K562 (cell line): ENCODE measurements at regions not wholly inside any gene's neighbourhood (a gene's known extent, or its start where the extent isn't known, plus 50 kb on each side); places are given as distances from the start of the nearest gene placed in this dataset.

Experiments
- ATAC-seq: fragments of 200-7000 bp; cut with Tn5 transposase; 3 replicates; pipeline ENCODE4 v1.9.1; 2020; ENCODE audit warnings: moderate library complexity
- BruUV-seq: library from RNA; stranded (reverse); fragments of 400-500 nt; replicated peaks from 2 replicates; lab custom pipeline; 2021; lab: Mats Ljungman, UMichigan
- CTCF ChIA-PET: fragments of 300-600 bp; formaldehyde crosslinking; extraction: SDS; loops from one replicate; lab custom pipeline; 2021; ENCODE audit warnings: low intra/inter-chr PET ratio; lab: Yijun Ruan, JAX
- POLR2A ChIA-PET: fragments of 300-600, 350-650 bp; sonication (Branson Sonifier 250); formaldehyde crosslinking; extraction: SDS; loops from one replicate; lab custom pipeline; 2021; ENCODE audit warnings: antibody characterized with exemption, inconsistent platforms; lab: Yijun Ruan, JAX
- DNase-seq, 4 experiments: peaks; one replicate each; pipeline versions ENCODE4 v3.0.0 to v3.0.0-alpha.2; 2011 to 2018; ENCODE audit warnings: low spot score in 3 of 4, mixed read lengths in 3 of 4; ENCODE audit errors: extremely low read depth in 1 of 4
- FAIRE-seq: peaks from 2 replicates; lab custom pipeline; 2011; peaks lifted over from hg19 to GRCh38; lab: Jason Lieb, UNC
- H2AFZ ChIP-seq: 2 replicates; pipeline ENCODE4 v1.6.0; 2011; ENCODE audit warnings: low read depth, low read length, control low read depth, inconsistent platforms
- H3K27ac ChIP-seq: fragments of 200-600 bp; 3 replicates; pipeline ENCODE4 v1.8.0; 2011; ENCODE audit warnings: low read depth, mild to moderate bottlenecking, control low read depth, inconsistent platforms, low read length, moderate library complexity, mixed read lengths; ENCODE audit errors: extremely low read depth
- H3K27me3 ChIP-seq, 2 experiments: fragments of 300-600 bp in 1 of 2; 2 replicates in 1 of 2; 3 replicates in 1 of 2; pipeline versions ENCODE4 v1.6.0 to v1.8.0; 2011; ENCODE audit warnings: inconsistent platforms in 2 of 2, low read length in 2 of 2, mild to moderate bottlenecking in 1 of 2, mixed read lengths in 1 of 2, moderate library complexity in 1 of 2; ENCODE audit not compliant: control insufficient read depth in 2 of 2, insufficient read depth in 2 of 2
- H3K36me3 ChIP-seq: fragments of 300-600 bp; 3 replicates; pipeline ENCODE4 v1.8.0; 2011; ENCODE audit warnings: mild to moderate bottlenecking, low read length, inconsistent platforms; ENCODE audit not compliant: control insufficient read depth, insufficient read depth
- H3K4me1 ChIP-seq, 2 experiments: fragments of 200-600 bp in 1 of 2; replicated peaks in 1 of 2; 2 replicates in 1 of 2; 3 replicates in 1 of 2; pipeline versions ENCODE4 v1.5.1 to v1.8.0; 2011; ENCODE audit warnings: inconsistent platforms in 2 of 2, low read length in 2 of 2, mild to moderate bottlenecking in 1 of 2, mixed read lengths in 1 of 2, moderate library complexity in 1 of 2; ENCODE audit not compliant: control insufficient read depth in 2 of 2, insufficient read depth in 2 of 2
- H3K4me2 ChIP-seq: 2 replicates; pipeline ENCODE4 v1.6.1; 2011; ENCODE audit warnings: low read length, control low read depth, inconsistent platforms, mixed read lengths; ENCODE audit not compliant: insufficient read depth
- H3K4me3 ChIP-seq: fragments of 200-600 bp; sonication (generic), shearing (Covaris generic); 2 replicates; pipeline ENCODE4 v1.5.1; 2016; ENCODE audit warnings: control low read depth, inconsistent platforms
- H3K79me2 ChIP-seq: fragments of 200-600 bp; 3 replicates; pipeline ENCODE4 v1.8.0; 2011; ENCODE audit warnings: low read length, inconsistent platforms; ENCODE audit not compliant: control insufficient read depth, insufficient read depth
- H3K9ac ChIP-seq, 2 experiments: 2 replicates each; pipeline versions ENCODE4 v1.6.0 to v1.6.1; 2011; ENCODE audit warnings: low read depth in 2 of 2, low read length in 2 of 2, control low read depth in 1 of 2, inconsistent platforms in 1 of 2, mild to moderate bottlenecking in 1 of 2, mixed read lengths in 1 of 2; ENCODE audit not compliant: insufficient read depth in 1 of 2
- H3K9me1 ChIP-seq: one replicate; pipeline ENCODE4 v1.6.0; 2011; ENCODE audit warnings: inconsistent platforms, mild to moderate bottlenecking, low read length, moderate library complexity; ENCODE audit not compliant: control insufficient read depth, insufficient read depth
- H3K9me3 ChIP-seq: replicated peaks from 2 replicates; pipeline ENCODE4 v1.5.1; 2011; ENCODE audit warnings: low read depth, low read length, inconsistent platforms; ENCODE audit not compliant: control insufficient read depth, insufficient read depth
- H4K20me1 ChIP-seq: replicated peaks from 2 replicates; pipeline ENCODE4 v1.6.1; 2011; ENCODE audit warnings: low read length, inconsistent platforms, mixed read lengths; ENCODE audit not compliant: control insufficient read depth, insufficient read depth
- ARHGAP35 ChIP-seq: fragments of 450-650 bp; IDR thresholded peaks from 2 replicates; pipeline ENCODE4 v1.6.1; 2018; ENCODE audit not compliant: partially characterized antibody
- CBX8 ChIP-seq: fragments of 200-600 bp; sonication (generic); IDR thresholded peaks from 2 replicates; pipeline ENCODE4 v1.6.1; 2012; ENCODE audit warnings: borderline replicate concordance, mixed run types, low read depth, mild to moderate bottlenecking, moderate library complexity, mixed read lengths, low read length, control low read depth, inconsistent platforms; ENCODE audit not compliant: poor library complexity, severe bottlenecking; ENCODE audit errors: extremely low read depth
- DEAF1 ChIP-seq: fragments of 450-650 bp; formaldehyde crosslinking; IDR thresholded peaks from 2 replicates; pipeline ENCODE4 v1.4.0; 2020; ENCODE audit warnings: mild to moderate bottlenecking, moderate library complexity
- ELF2 ChIP-seq: fragments of 250-450 bp; sonication (Bioruptor Pico); IDR thresholded peaks from 2 replicates; pipeline ENCODE4 v1.5.0; 2021; ENCODE audit warnings: mild to moderate bottlenecking
- ELK1 ChIP-seq: sonication (generic); formaldehyde crosslinking; IDR thresholded peaks from 2 replicates; pipeline ENCODE4 v1.8.1; 2022; ENCODE audit warnings: missing genetic modification reagents
- PRMT5 ChIP-seq: sonication (generic); formaldehyde crosslinking; IDR thresholded peaks from 2 replicates; pipeline ENCODE4 v1.5.0; 2020; ENCODE audit warnings: missing genetic modification reagents
- RBM15 ChIP-seq: fragments of 200-400 bp; formaldehyde crosslinking; IDR thresholded peaks from 2 replicates; pipeline ENCODE4 v1.6.1; 2018; ENCODE audit warnings: mild to moderate bottlenecking, low read length, moderate library complexity; ENCODE audit not compliant: insufficient read depth
- RBM17 ChIP-seq: fragments of 200-400 bp; formaldehyde crosslinking; IDR thresholded peaks from 2 replicates; pipeline ENCODE4 v1.6.1; 2017; ENCODE audit warnings: low read depth, mild to moderate bottlenecking, low read length, borderline replicate concordance
- RBM25 ChIP-seq: fragments of 200-400 bp; formaldehyde crosslinking; IDR thresholded peaks from 2 replicates; pipeline ENCODE4 v1.6.1; 2018; ENCODE audit warnings: low read length, low read depth, moderate library complexity; ENCODE audit not compliant: severe bottlenecking
- SAP30 ChIP-seq: fragments of 200-600 bp; sonication (generic); IDR thresholded peaks from 2 replicates; pipeline ENCODE4 v1.6.1; 2012; ENCODE audit warnings: borderline replicate concordance, low read depth, mild to moderate bottlenecking, moderate library complexity, low read length, control low read depth, inconsistent platforms; ENCODE audit not compliant: insufficient read depth, poor library complexity, severe bottlenecking
- STAG1 ChIP-seq: sonication (generic); formaldehyde crosslinking; IDR thresholded peaks from 2 replicates; pipeline ENCODE4 v1.5.0; 2020; ENCODE audit warnings: missing genetic modification reagents, borderline replicate concordance
- TAF1 ChIP-seq: IDR thresholded peaks from 2 replicates; pipeline ENCODE4 v1.6.1; 2011; ENCODE audit warnings: mild to moderate bottlenecking, low read length, moderate library complexity; ENCODE audit not compliant: insufficient read depth, control insufficient read depth, severe bottlenecking; ENCODE audit errors: extremely low read depth
- TGIF2 ChIP-seq: sonication (generic); formaldehyde crosslinking; IDR thresholded peaks from 2 replicates; pipeline ENCODE4 v1.8.1; 2022; ENCODE audit warnings: mild to moderate bottlenecking, missing genetic modification reagents, moderate library complexity
- TSC22D4 ChIP-seq: fragments of 450-650 bp; IDR thresholded peaks from 2 replicates; pipeline ENCODE4 v1.6.1; 2016; ENCODE audit warnings: missing genetic modification characterization, missing biosample characterization, control low read depth
- USF1 ChIP-seq: sonication (generic); formaldehyde crosslinking; IDR thresholded peaks from 2 replicates; pipeline ENCODE4 v1.9.0; 2022; ENCODE audit warnings: mild to moderate bottlenecking, missing genetic modification reagents
- ZC3H4 ChIP-seq: sonication (generic); formaldehyde crosslinking; IDR thresholded peaks from 2 replicates; pipeline ENCODE4 v1.9.0; 2021; ENCODE audit warnings: missing genetic modification reagents, borderline replicate concordance
- ZNF24 ChIP-seq: fragments of 450-650 bp; IDR thresholded peaks from 2 replicates; pipeline ENCODE4 v1.6.1; 2016
- ZNF655 ChIP-seq: fragments of 250-450 bp; sonication (Bioruptor Pico); IDR thresholded peaks from 2 replicates; pipeline ENCODE4 v1.5.0; 2021
- WGBS: fragments of 100-300 bp; shearing (Covaris generic); methylation state at CpG from one replicate; pipeline ENCODE4 v1.1.6; 2016; ENCODE audit warnings: low coverage, mixed read lengths; ENCODE audit not compliant: insufficient coverage; ENCODE audit errors: missing lambda C conversion rate; 5-methylcytosine and 5-hydroxymethylcytosine counted together
- in situ Hi-C: fragments of 300-500 bp; cut with MboI; formaldehyde crosslinking; loops from 4 replicates; pipeline ENCODE4 v1.15.0; 2018; ENCODE audit warnings: inconsistent platforms, mixed read lengths
- intact Hi-C: fragments of 100-400 bp; cut with micrococcal nuclease; formaldehyde crosslinking; loops from 2 replicates; pipeline ENCODE4 v1.14.2; 2022

GRCh38 chr2:45167920-45168629 lies 158.8 kb upstream of the SIX2 start:
- in situ Hi-C loops = no loop called here
- TF ChIP-seq TAF1 (no peak), ZC3H4 (CRISPR knock-in tag) (no peak), TGIF2 (CRISPR knock-in tag) (no peak), ELK1 (CRISPR knock-in tag) (no peak), PRMT5 (CRISPR knock-in tag) (no peak), DEAF1 (CRISPR knock-in tag) (no peak), RBM25 (no peak), ARHGAP35 (no peak), ELF2 (CRISPR knock-in tag) (no peak), RBM15 (no peak), CBX8 (no peak), ZNF24 (no peak), RBM17 (no peak), SAP30 (no peak), TSC22D4 (tag) (no peak), STAG1 (CRISPR knock-in tag) (no peak), ZNF655 (CRISPR knock-in tag) (no peak), USF1 (CRISPR knock-in tag) (no peak)

More at GRCh38 chr2:45167920-45168629, 158.8 kb upstream of the SIX2 start:
- H3K27me3 ChIP-seq = peaks cover 10 to 28% of the 10 kb centered on the region in 2 experiments; a peak in 4 of 5 replicates
- no peaks in the 10 kb centered on the region for H3K36me3 ChIP-seq
- DNase-seq = no peak
- no peaks in the 10 kb centered on the region for H3K9me3 ChIP-seq
- no peak for ATAC-seq
- H2AFZ ChIP-seq = no peak overlapping the region
- H3K9ac ChIP-seq = no peak overlapping the region
- 7% methylated on average over 10 of the region's 10 CpGs for WGBS
- FAIRE-seq = no peak
- no peaks in the 10 kb centered on the region; a peak in 1 of 5 replicates for H3K4me1 ChIP-seq
- BruUV-seq = no TSS peak
- no peaks in the 10 kb centered on the region for H3K79me2 ChIP-seq
- intact Hi-C loops = no loop called here
- no peak overlapping the region for H3K4me2 ChIP-seq
- H3K4me3 ChIP-seq = no peak overlapping the region
- H4K20me1 ChIP-seq = no peaks in the 10 kb centered on the region
- ChIA-PET CTCF (no interaction called here), POLR2A (no interaction called here)
- H3K9me1 ChIP-seq = no peaks in the 10 kb centered on the region
- no peak overlapping the region for H3K27ac ChIP-seq
